ENCODE measurements at regions not wholly inside any gene's neighbourhood (a gene's known extent, or its start where the extent isn't known, plus 50 kb on each side); places are given as distances from the start of the nearest gene placed in this dataset.

GRCh38 chr12:87185367-87185766 lies 843.8 kb downstream of the C12orf50 start (continued):
- TF ChIP-seq ZNF518A (tag by site-specific recombination; conservative IDR thresholded peaks at IDR 0.05; ENCODE audit: low read depth) (no peak), ZNF26 (tag by site-specific recombination; IDR thresholded peaks at IDR 0.05) (no peak), ZNF148 (tag by site-specific recombination; IDR thresholded peaks at IDR 0.05; ENCODE audit: borderline replicate concordance) (no peak), ZBTB6 (tag by site-specific recombination; IDR thresholded peaks at IDR 0.05) (no peak), ZNF138 (tag by site-specific recombination; IDR thresholded peaks at IDR 0.05; ENCODE audit: borderline replicate concordance) (no peak), ZNF585B (tag by site-specific recombination; IDR thresholded peaks at IDR 0.05) (no peak), ZXDB (tag by site-specific recombination; IDR thresholded peaks at IDR 0.05) (no peak)

GRCh38 chr12:87182696-87183233 lies 846.4 kb downstream of the C12orf50 start:
- H3K36me3 ChIP-seq (ENCODE audit: control insufficient read depth in 2 of 2, insufficient read depth in 1 of 2, low read length in 2 of 2), result no peaks in the 10 kb centered on the region
- no peak overlapping the region for H3K27ac ChIP-seq (ENCODE audit: extremely low read depth, low read depth, low read length)
- no peaks in the 10 kb centered on the region for H3K4me1 ChIP-seq (ENCODE audit: control insufficient read depth, insufficient read depth, low read length)
- H3K9me3 ChIP-seq (ENCODE audit: control insufficient read depth, insufficient read depth, low read depth, low read length), result no peaks in the 10 kb centered on the region
- no peak overlapping the region for H3K4me3 ChIP-seq (ENCODE audit: low read depth, low read length)
- CTCF ChIA-PET, result no interaction called here
- POLR2A ChIA-PET, result no interaction called here
- no peak for TF ChIP-seq TCF7L2 (IDR thresholded peaks at IDR 0.05; ENCODE audit: borderline replicate concordance, low read depth, low read length)
- no peak for TF ChIP-seq ZBTB21 (tag by site-specific recombination; IDR thresholded peaks at IDR 0.05)
- TF ChIP-seq SALL2 (tag by site-specific recombination; IDR thresholded peaks at IDR 0.05; ENCODE audit: borderline replicate concordance), result no peak
- TF ChIP-seq HIC1 (tag by site-specific recombination; IDR thresholded peaks at IDR 0.05), result no peak
- no peak for TF ChIP-seq ZNF48 (tag by site-specific recombination; IDR thresholded peaks at IDR 0.05)
- TF ChIP-seq GLI2 (tag by site-specific recombination; IDR thresholded peaks at IDR 0.05; ENCODE audit: borderline replicate concordance, low read depth), result no peak
- no peak for TF ChIP-seq ZNF280D (tag by site-specific recombination; IDR thresholded peaks at IDR 0.05)
- TF ChIP-seq ZNF37A (tag by site-specific recombination; IDR thresholded peaks at IDR 0.05), result no peak
- no peak for TF ChIP-seq ZNF146 (tag by site-specific recombination; IDR thresholded peaks at IDR 0.05)
